Gastroesophageal sphincter (tissue), 3 donors: ENCODE measurements at regions not wholly inside any gene's neighbourhood (a gene's known extent, or its start where the extent isn't known, plus 50 kb on each side); places are given as distances from the start of the nearest gene placed in this dataset.

Source experiments
- CTCF ChIP-seq, 4 experiments: fragments of 200-600 bp in 2 of 4; fragments of 450-650 bp in 2 of 4; sonication (generic) in 1 of 4; IDR thresholded peaks; one replicate each; pipeline ENCODE4 v1.5.1; 2017 to 2019; ENCODE audit warnings: antibody characterized with exemption in 4 of 4, mild to moderate bottlenecking in 2 of 4, moderate library complexity in 2 of 4
- EP300 ChIP-seq: sonication (generic); formaldehyde crosslinking; IDR thresholded peaks from one replicate; pipeline ENCODE4 v1.6.1; 2017; ENCODE audit warnings: antibody characterized with exemption, mild to moderate bottlenecking
- POLR2A ChIP-seq, 2 donors: fragments of 450-650 bp; IDR thresholded peaks; one replicate each; pipeline ENCODE4 v1.6.1; 2017; ENCODE audit warnings: antibody characterized with exemption in 2 of 2, mild to moderate bottlenecking in 2 of 2, moderate library complexity in 1 of 2
- POLR2AphosphoS5 ChIP-seq: sonication (generic); formaldehyde crosslinking; IDR thresholded peaks from one replicate; pipeline ENCODE4 v1.6.1; 2017; ENCODE audit warnings: antibody characterized with exemption

GRCh38 chr1:4880626-4881025 lies 226.2 kb downstream of the AJAP1 start:
- no peak for TF ChIP-seq CTCF (IDR thresholded peaks at IDR 0.05)
- no peak for TF ChIP-seq POLR2AphosphoS5
- TF ChIP-seq POLR2A (IDR thresholded peaks at IDR 0.05) = no peak
- no peak for TF ChIP-seq EP300
